ENCODE measurements at regions not wholly inside any gene's neighbourhood (a gene's known extent, or its start where the extent isn't known, plus 50 kb on each side); places are given as distances from the start of the nearest gene placed in this dataset.
A peak's percentile ranks its signal among the peaks of the same experiment; 100 is the strongest.

DNA sequence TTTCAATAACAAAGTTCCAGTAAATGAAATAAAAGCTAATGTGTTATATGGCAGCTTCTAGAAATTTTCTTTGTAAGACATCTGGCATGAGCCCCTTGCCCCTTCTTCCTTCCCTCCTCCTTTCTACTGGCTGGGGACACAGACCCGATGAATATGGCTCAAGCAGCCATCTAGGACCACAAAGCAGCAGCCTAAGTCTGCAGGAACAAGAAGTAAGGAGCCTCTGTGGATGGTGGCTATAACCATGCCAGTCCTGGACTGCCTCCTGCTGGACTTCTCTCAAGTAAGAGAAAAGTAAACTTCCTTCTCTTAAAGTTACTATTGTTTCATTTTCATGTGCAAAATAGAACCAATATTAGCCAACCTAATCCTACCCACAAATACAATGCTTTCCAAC, 114.9 kb upstream of the DST start (continued):
- TF ChIP-seq, protein P1, sequence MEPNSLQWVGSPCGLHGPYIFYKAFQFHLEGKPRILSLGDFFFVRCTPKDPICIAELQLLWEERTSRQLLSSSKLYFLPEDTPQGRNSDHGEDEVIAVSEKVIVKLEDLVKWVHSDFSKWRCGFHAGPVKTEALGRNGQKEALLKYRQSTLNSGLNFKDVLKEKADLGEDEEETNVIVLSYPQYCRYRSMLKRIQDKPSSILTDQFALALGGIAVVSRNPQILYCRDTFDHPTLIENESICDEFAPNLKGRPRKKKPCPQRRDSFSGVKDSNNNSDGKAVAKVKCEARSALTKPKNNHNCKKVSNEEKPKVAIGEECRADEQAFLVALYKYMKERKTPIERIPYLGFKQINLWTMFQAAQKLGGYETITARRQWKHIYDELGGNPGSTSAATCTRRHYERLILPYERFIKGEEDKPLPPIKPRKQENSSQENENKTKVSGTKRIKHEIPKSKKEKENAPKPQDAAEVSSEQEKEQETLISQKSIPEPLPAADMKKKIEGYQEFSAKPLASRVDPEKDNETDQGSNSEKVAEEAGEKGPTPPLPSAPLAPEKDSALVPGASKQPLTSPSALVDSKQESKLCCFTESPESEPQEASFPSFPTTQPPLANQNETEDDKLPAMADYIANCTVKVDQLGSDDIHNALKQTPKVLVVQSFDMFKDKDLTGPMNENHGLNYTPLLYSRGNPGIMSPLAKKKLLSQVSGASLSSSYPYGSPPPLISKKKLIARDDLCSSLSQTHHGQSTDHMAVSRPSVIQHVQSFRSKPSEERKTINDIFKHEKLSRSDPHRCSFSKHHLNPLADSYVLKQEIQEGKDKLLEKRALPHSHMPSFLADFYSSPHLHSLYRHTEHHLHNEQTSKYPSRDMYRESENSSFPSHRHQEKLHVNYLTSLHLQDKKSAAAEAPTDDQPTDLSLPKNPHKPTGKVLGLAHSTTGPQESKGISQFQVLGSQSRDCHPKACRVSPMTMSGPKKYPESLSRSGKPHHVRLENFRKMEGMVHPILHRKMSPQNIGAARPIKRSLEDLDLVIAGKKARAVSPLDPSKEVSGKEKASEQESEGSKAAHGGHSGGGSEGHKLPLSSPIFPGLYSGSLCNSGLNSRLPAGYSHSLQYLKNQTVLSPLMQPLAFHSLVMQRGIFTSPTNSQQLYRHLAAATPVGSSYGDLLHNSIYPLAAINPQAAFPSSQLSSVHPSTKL (CRISPR knock-in tag; IDR thresholded peaks at IDR 0.05) = peak; percentile 49; the same call in 1 of the 2 replicates
- TF ChIP-seq CAMTA2 (CRISPR knock-in tag; IDR thresholded peaks at IDR 0.05; ENCODE audit: borderline replicate concordance) (no peak), ZNF451 (CRISPR knock-in tag; IDR thresholded peaks at IDR 0.05) (no peak), ZFP36 (IDR thresholded peaks at IDR 0.05; ENCODE audit: borderline replicate concordance, low read depth, low read length, partially characterized antibody) (peak; percentile 26), RARA (CRISPR knock-in tag; IDR thresholded peaks at IDR 0.05) (0 out of 2 replicates have a peak, but pooled peaks have one; percentile 19), SETDB1 (CRISPR knock-in tag; IDR thresholded peaks at IDR 0.05; ENCODE audit: borderline replicate concordance) (no peak), TEAD3 (CRISPR knock-in tag; optimal IDR thresholded peaks at IDR 0.05; ENCODE audit: borderline replicate concordance) (peak; percentile 21), ZSCAN21 (CRISPR knock-in tag; IDR thresholded peaks at IDR 0.05; ENCODE audit: borderline replicate concordance) (no peak), EZH2 (conservative IDR thresholded peaks at IDR 0.05; ENCODE audit: low read depth, low read length) (no peak), PAF1 (CRISPR knock-in tag; IDR thresholded peaks at IDR 0.05) (no peak), CEBPG (CRISPR knock-in tag; IDR thresholded peaks at IDR 0.05) (no peak), ZNF282 (IDR thresholded peaks at IDR 0.05; ENCODE audit: partially characterized antibody) (no peak), GABPA (IDR thresholded peaks at IDR 0.05; ENCODE audit: low read depth, low read length) (no peak), GABPA (CRISPR knock-in tag; IDR thresholded peaks at IDR 0.05; ENCODE audit: low read depth) (no peak), SALL1 (CRISPR knock-in tag; IDR thresholded peaks at IDR 0.05) (0 out of 2 replicates have a peak, but pooled peaks have one; percentile 35), AHR (CRISPR knock-in tag; IDR thresholded peaks at IDR 0.05) (no peak), TRIM24 (CRISPR knock-in tag; IDR thresholded peaks at IDR 0.05) (no peak), ZMAT3 (CRISPR knock-in tag; conservative IDR thresholded peaks at IDR 0.05) (0 out of 2 replicates have a peak, but pooled peaks have one; percentile 18), PITX1 (CRISPR knock-in tag; IDR thresholded peaks at IDR 0.05) (peak; percentile 22; the same call in 1 of the 2 replicates), MYNN (CRISPR knock-in tag; IDR thresholded peaks at IDR 0.05; ENCODE audit: low read depth) (no peak), SOX13 (IDR thresholded peaks at IDR 0.05) (no peak), SOX13 (CRISPR knock-in tag; conservative IDR thresholded peaks at IDR 0.05 in 1 of 2, IDR thresholded peaks at IDR 0.05 in 1 of 2) (peak in 1 of 2 experiments; percentile 41; a peak in 1 of 4 replicates), ZNF7 (CRISPR knock-in tag; IDR thresholded peaks at IDR 0.05) (no peak), ELF3 (CRISPR knock-in tag; IDR thresholded peaks at IDR 0.05) (peak; percentile 81), ZNF44 (CRISPR knock-in tag; IDR thresholded peaks at IDR 0.05) (0 out of 2 replicates have a peak, but pooled peaks have one; percentile 73), HNRNPH1 (optimal IDR thresholded peaks at IDR 0.05; ENCODE audit: low read depth, low read length) (no peak), ZSCAN31 (CRISPR knock-in tag; IDR thresholded peaks at IDR 0.05; ENCODE audit: low read depth) (no peak)
- TF ChIP-seq, protein P2, sequence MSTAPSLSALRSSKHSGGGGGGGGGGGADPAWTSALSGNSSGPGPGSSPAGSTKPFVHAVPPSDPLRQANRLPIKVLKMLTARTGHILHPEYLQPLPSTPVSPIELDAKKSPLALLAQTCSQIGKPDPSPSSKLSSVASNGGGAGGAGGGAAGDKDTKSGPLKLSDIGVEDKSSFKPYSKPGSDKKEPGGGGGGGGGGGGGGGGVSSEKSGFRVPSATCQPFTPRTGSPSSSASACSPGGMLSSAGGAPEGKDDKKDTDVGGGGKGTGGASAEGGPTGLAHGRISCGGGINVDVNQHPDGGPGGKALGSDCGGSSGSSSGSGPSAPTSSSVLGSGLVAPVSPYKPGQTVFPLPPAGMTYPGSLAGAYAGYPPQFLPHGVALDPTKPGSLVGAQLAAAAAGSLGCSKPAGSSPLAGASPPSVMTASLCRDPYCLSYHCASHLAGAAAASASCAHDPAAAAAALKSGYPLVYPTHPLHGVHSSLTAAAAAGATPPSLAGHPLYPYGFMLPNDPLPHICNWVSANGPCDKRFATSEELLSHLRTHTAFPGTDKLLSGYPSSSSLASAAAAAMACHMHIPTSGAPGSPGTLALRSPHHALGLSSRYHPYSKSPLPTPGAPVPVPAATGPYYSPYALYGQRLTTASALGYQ (CRISPR knock-in tag; IDR thresholded peaks at IDR 0.05) = no peak

Data from HepG2 (cell line).